Panc1 (cell line): ENCODE measurements at regions not wholly inside any gene's neighbourhood (a gene's known extent, or its start where the extent isn't known, plus 50 kb on each side); places are given as distances from the start of the nearest gene placed in this dataset.

ENCODE experiments used
- ATAC-seq: fragments of 200-7000 bp; cut with Tn5 transposase; 2 replicates; pipeline ENCODE4 v1.9.1; 2020; ENCODE audit warnings: mild to moderate bottlenecking, moderate library complexity
- BruUV-seq: library from RNA; stranded (reverse); fragments of 400-500 nt; replicated peaks from 2 replicates; lab custom pipeline; 2021; lab: Mats Ljungman, UMichigan
- CTCF ChIA-PET: fragments of 300-600 bp; sonication (Branson Sonifier 250); formaldehyde crosslinking; loops from one replicate; lab custom pipeline; 2022; ENCODE audit warnings: antibody characterized with exemption; lab: Charles Lee
- POLR2A ChIA-PET: fragments of 300-600 bp; sonication (Branson Sonifier 250); formaldehyde crosslinking; loops from one replicate; lab custom pipeline; 2022; ENCODE audit warnings: antibody characterized with exemption; lab: Charles Lee
- DNase-seq: peaks from one replicate; pipeline ENCODE4 v3.0.0-alpha.2; 2010; ENCODE audit warnings: low read depth, low spot score
- H3K27ac ChIP-seq: 2 replicates; pipeline ENCODE4 v1.5.1; 2011; ENCODE audit warnings: mild to moderate bottlenecking, low read length, inconsistent platforms
- H3K27me3 ChIP-seq: fragments of 200-500 bp; sonication (Bioruptor generic); 2 replicates; pipeline ENCODE4 v1.6.0; 2014; ENCODE audit warnings: low read length, inconsistent platforms; ENCODE audit not compliant: control insufficient read depth, insufficient read depth
- H3K36me3 ChIP-seq: fragments of 200-500 bp; sonication (Bioruptor generic); 2 replicates; pipeline ENCODE4 v1.5.1; 2014; ENCODE audit warnings: inconsistent platforms, mild to moderate bottlenecking, low read length, moderate library complexity; ENCODE audit not compliant: control insufficient read depth, insufficient read depth
- H3K4me1 ChIP-seq: 2 replicates; pipeline ENCODE4 v1.5.1; 2011; ENCODE audit warnings: inconsistent platforms, mild to moderate bottlenecking, low read length, moderate library complexity; ENCODE audit not compliant: control insufficient read depth, insufficient read depth
- H3K4me3 ChIP-seq, 2 experiments: 2 replicates each; pipeline ENCODE4 v1.5.1; 2011 to 2012; ENCODE audit warnings: low read depth in 2 of 2, low read length in 2 of 2, mild to moderate bottlenecking in 2 of 2, inconsistent platforms in 1 of 2, moderate library complexity in 1 of 2
- H3K9me3 ChIP-seq: fragments of 200-500 bp; sonication (Bioruptor generic); 2 replicates; pipeline ENCODE4 v1.5.1; 2014; ENCODE audit warnings: low read depth, mild to moderate bottlenecking, inconsistent platforms, low read length, moderate library complexity; ENCODE audit not compliant: control insufficient read depth, insufficient read depth
- POLR2AphosphoS5 ChIP-seq: IDR thresholded peaks from 2 replicates; pipeline ENCODE4 v1.6.1; 2012; ENCODE audit warnings: mild to moderate bottlenecking, low read depth, low read length, moderate library complexity
- REST ChIP-seq, 2 experiments: IDR thresholded peaks; 2 replicates each; pipeline ENCODE4 v1.6.1; 2011 to 2012; ENCODE audit warnings: low read depth in 2 of 2, control low read depth in 1 of 2, low read length in 1 of 2, mild to moderate bottlenecking in 1 of 2, moderate library complexity in 1 of 2; ENCODE audit not compliant: insufficient read depth in 1 of 2
- SIN3A ChIP-seq: IDR thresholded peaks from 2 replicates; pipeline ENCODE4 v1.6.1; 2012; ENCODE audit warnings: low read depth, mild to moderate bottlenecking, low read length, moderate library complexity, borderline replicate concordance; ENCODE audit not compliant: insufficient read depth
- TCF7L2 ChIP-seq: IDR thresholded peaks from 2 replicates; pipeline ENCODE4 v1.6.1; 2011; ENCODE audit warnings: mild to moderate bottlenecking, low read depth, low read length, inconsistent platforms
- in situ Hi-C: cut with HindIII; loops from 2 replicates; pipeline ENCODE4 v1.10.0; 2016; ENCODE audit warnings: low sequenced_read_pairs, low pct_unique_long_range_greater_than_20kb
- intact Hi-C: fragments of 100-400 bp; cut with micrococcal nuclease; formaldehyde crosslinking; loops from one replicate; pipeline ENCODE4 v1.10.0; 2022; ENCODE audit not compliant: unreplicated experiment
- TF ChIP-seq, protein P1 (sequence below): fragments of 450-650 bp; IDR thresholded peaks from 2 replicates; pipeline ENCODE4 v1.5.1; 2017; ENCODE audit warnings: mild to moderate bottlenecking

GRCh38 chr13:23955064-23955463, 57.8 kb upstream of the C1QTNF9B start:
- no peaks in the 10 kb centered on the region for H3K4me1 ChIP-seq
- H3K36me3 ChIP-seq, result no peaks in the 10 kb centered on the region
- no peaks in the 10 kb centered on the region for H3K9me3 ChIP-seq
- DNase-seq (no peak), ATAC-seq (no peak)
- BruUV-seq, result no TSS peak
- H3K4me3 ChIP-seq, result no peak overlapping the region
- H3K27ac ChIP-seq, result no peak overlapping the region
- POLR2A ChIA-PET, result no interaction called here
- intact Hi-C loops (no loop called here), in situ Hi-C loops (no loop called here)
- TF ChIP-seq SIN3A, result no peak
- TF ChIP-seq, protein P1, sequence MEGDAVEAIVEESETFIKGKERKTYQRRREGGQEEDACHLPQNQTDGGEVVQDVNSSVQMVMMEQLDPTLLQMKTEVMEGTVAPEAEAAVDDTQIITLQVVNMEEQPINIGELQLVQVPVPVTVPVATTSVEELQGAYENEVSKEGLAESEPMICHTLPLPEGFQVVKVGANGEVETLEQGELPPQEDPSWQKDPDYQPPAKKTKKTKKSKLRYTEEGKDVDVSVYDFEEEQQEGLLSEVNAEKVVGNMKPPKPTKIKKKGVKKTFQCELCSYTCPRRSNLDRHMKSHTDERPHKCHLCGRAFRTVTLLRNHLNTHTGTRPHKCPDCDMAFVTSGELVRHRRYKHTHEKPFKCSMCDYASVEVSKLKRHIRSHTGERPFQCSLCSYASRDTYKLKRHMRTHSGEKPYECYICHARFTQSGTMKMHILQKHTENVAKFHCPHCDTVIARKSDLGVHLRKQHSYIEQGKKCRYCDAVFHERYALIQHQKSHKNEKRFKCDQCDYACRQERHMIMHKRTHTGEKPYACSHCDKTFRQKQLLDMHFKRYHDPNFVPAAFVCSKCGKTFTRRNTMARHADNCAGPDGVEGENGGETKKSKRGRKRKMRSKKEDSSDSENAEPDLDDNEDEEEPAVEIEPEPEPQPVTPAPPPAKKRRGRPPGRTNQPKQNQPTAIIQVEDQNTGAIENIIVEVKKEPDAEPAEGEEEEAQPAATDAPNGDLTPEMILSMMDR, result no peak
- no peak for TF ChIP-seq POLR2AphosphoS5
- CTCF ChIA-PET, result no interaction called here
- no peaks in the 10 kb centered on the region for H3K27me3 ChIP-seq

- in situ Hi-C loops, result no loop called here
- ChIA-PET POLR2A (no interaction called here), CTCF (no interaction called here)
- intact Hi-C loops, result no loop called here
- TF ChIP-seq TCF7L2, result no peak
- no peak for TF ChIP-seq SIN3A
- no peak for TF ChIP-seq POLR2AphosphoS5
- TF ChIP-seq, protein P1, result no peak
- no peak for TF ChIP-seq REST (IDR thresholded peaks at IDR 0.05; ENCODE audit: insufficient read depth in 1 of 2, low read depth in 2 of 2, low read length in 1 of 2)
- ATAC-seq (no peak), DNase-seq (no peak)
- BruUV-seq, result no TSS peak
- no peak overlapping the region for H3K27ac ChIP-seq
- H3K4me1 ChIP-seq, result no peaks in the 10 kb centered on the region
- H3K9me3 ChIP-seq, result no peaks in the 10 kb centered on the region
- H3K4me3 ChIP-seq, result no peak overlapping the region
- no peaks in the 10 kb centered on the region for H3K36me3 ChIP-seq
- H3K27me3 ChIP-seq, result no peaks in the 10 kb centered on the region
Measured at GRCh38 chr13:23956106-23956505, 58.8 kb upstream of the C1QTNF9B start.
